HepG2 (cell line): ENCODE measurements at regions not wholly inside any gene's neighbourhood (a gene's known extent, or its start where the extent isn't known, plus 50 kb on each side); places are given as distances from the start of the nearest gene placed in this dataset.

Source experiments
- ATAC-seq: fragments of 200-7000 bp; cut with Tn5 transposase; 3 replicates; pipeline ENCODE4 v1.9.1; 2020; ENCODE audit warnings: mild to moderate bottlenecking, moderate library complexity
- BruUV-seq: library from RNA; stranded (reverse); fragments of 400-500 nt; replicated peaks from 2 replicates; lab custom pipeline; 2021; lab: Mats Ljungman, UMichigan
- CTCF ChIA-PET: fragments of 300-600 bp; formaldehyde crosslinking; extraction: SDS; loops from one replicate; lab custom pipeline; 2021; ENCODE audit warnings: low total read pairs, inconsistent platforms, low intra/inter-chr PET ratio; lab: Yijun Ruan, JAX
- POLR2A ChIA-PET: fragments of 350-600 bp; sonication (Branson Sonifier 250); formaldehyde crosslinking; loops from one replicate; lab custom pipeline; 2020; ENCODE audit warnings: antibody characterized with exemption, inconsistent platforms; lab: Yijun Ruan, JAX
- DNase-seq: peaks from one replicate; pipeline ENCODE4 v3.0.0-alpha.2; 2015; ENCODE audit warnings: low spot score
- FAIRE-seq: peaks from 3 replicates; lab custom pipeline; 2011; peaks lifted over from hg19 to GRCh38; lab: Jason Lieb, UNC
- H2AFZ ChIP-seq: one replicate; pipeline ENCODE4 v1.6.1; 2011; ENCODE audit warnings: low read length, inconsistent platforms
- H3K27ac ChIP-seq: fragments of 300-600 bp; 3 replicates; pipeline ENCODE4 v1.8.0; 2011; ENCODE audit warnings: mixed run types, mild to moderate bottlenecking, mixed read lengths, low read length, inconsistent platforms; ENCODE audit not compliant: insufficient read depth; ENCODE audit errors: extremely low read length
- H3K27me3 ChIP-seq, 2 experiments: fragments of 200-600 bp in 1 of 2; 2 replicates in 1 of 2; 3 replicates in 1 of 2; pipeline versions ENCODE4 v1.6.0 to v1.8.0; 2011; ENCODE audit warnings: low read length in 2 of 2, mild to moderate bottlenecking in 2 of 2, moderate library complexity in 2 of 2, inconsistent platforms in 1 of 2; ENCODE audit not compliant: insufficient read depth in 2 of 2, control insufficient read depth in 1 of 2
- H3K36me3 ChIP-seq, 2 experiments: fragments of 200-600 bp in 1 of 2; replicated peaks in 1 of 2; 2 replicates in 1 of 2; 3 replicates in 1 of 2; pipeline versions ENCODE4 v1.5.1 to v1.8.0; 2011; ENCODE audit warnings: low read length in 2 of 2, inconsistent platforms in 1 of 2; ENCODE audit not compliant: insufficient read depth in 2 of 2, control insufficient read depth in 1 of 2
- H3K4me1 ChIP-seq: 2 replicates; pipeline ENCODE4 v1.5.1; 2012; ENCODE audit warnings: low read length, inconsistent platforms; ENCODE audit not compliant: insufficient read depth
- H3K4me2 ChIP-seq: 2 replicates; pipeline ENCODE4 v1.6.0; 2011; ENCODE audit warnings: low read depth, low read length, inconsistent platforms
- H3K4me3 ChIP-seq, 3 experiments: fragments of 200-600 bp in 1 of 3; sonication (generic), shearing (Covaris generic) in 1 of 3; replicated peaks in 1 of 3; 2 replicates each; pipeline ENCODE4 v1.5.1; 2011 to 2016; ENCODE audit warnings: low read length in 3 of 3, inconsistent platforms in 2 of 3, low read depth in 2 of 3, mild to moderate bottlenecking in 2 of 3, control low read depth in 1 of 3, mixed read lengths in 1 of 3; ENCODE audit not compliant: insufficient read depth in 1 of 3
- H3K79me2 ChIP-seq: one replicate; pipeline ENCODE4 v1.6.1; 2011; ENCODE audit warnings: low read length, inconsistent platforms; ENCODE audit not compliant: insufficient read depth
- H3K9ac ChIP-seq: 2 replicates; pipeline ENCODE4 v1.6.0; 2011; ENCODE audit warnings: mild to moderate bottlenecking, low read depth, low read length, inconsistent platforms; ENCODE audit not compliant: insufficient read depth
- H3K9me3 ChIP-seq: 2 replicates; pipeline ENCODE4 v1.5.1; 2012; ENCODE audit warnings: mild to moderate bottlenecking, low read length
- H4K20me1 ChIP-seq: 2 replicates; pipeline ENCODE4 v1.6.0; 2011; ENCODE audit warnings: inconsistent platforms, mild to moderate bottlenecking, low read length, moderate library complexity; ENCODE audit not compliant: insufficient read depth
- GFI1 ChIP-seq: sonication (generic); formaldehyde crosslinking; IDR thresholded peaks from 2 replicates; pipeline ENCODE4 v1.5.0; 2020; ENCODE audit warnings: missing genetic modification reagents, mild to moderate bottlenecking, borderline replicate concordance
- KDM3A ChIP-seq: IDR thresholded peaks from 2 replicates; pipeline ENCODE4 v1.6.1; 2018; ENCODE audit warnings: low read depth, missing compliant biosample characterization
- NCOR1 ChIP-seq: fragments of 200-600 bp; sonication (generic); IDR thresholded peaks from 2 replicates; pipeline ENCODE4 v1.7.0; 2017; ENCODE audit warnings: antibody characterized with exemption, low read length, borderline replicate concordance
- ZBTB38 ChIP-seq: sonication (generic); formaldehyde crosslinking; IDR thresholded peaks from 2 replicates; pipeline ENCODE4 v1.5.1; 2020; ENCODE audit warnings: mild to moderate bottlenecking, missing genetic modification reagents
- ZBTB8A ChIP-seq: sonication (generic); formaldehyde crosslinking; IDR thresholded peaks from 2 replicates; pipeline ENCODE4 v1.4.0; 2020; ENCODE audit warnings: mild to moderate bottlenecking, low read depth, missing genetic modification reagents, borderline replicate concordance
- ZMYM3 ChIP-seq: sonication (generic); formaldehyde crosslinking; IDR thresholded peaks from 2 replicates; pipeline ENCODE4 v1.5.1; 2020; ENCODE audit warnings: mild to moderate bottlenecking, missing genetic modification reagents
- ZNF136 ChIP-seq: sonication (generic); formaldehyde crosslinking; IDR thresholded peaks from 2 replicates; pipeline ENCODE4 v1.8.1; 2022; ENCODE audit warnings: low read depth, mild to moderate bottlenecking, moderate library complexity, missing genetic modification reagents
- ZNF274 ChIP-seq: sonication (generic); formaldehyde crosslinking; IDR thresholded peaks from 2 replicates; pipeline ENCODE4 v1.5.1; 2020; ENCODE audit warnings: mild to moderate bottlenecking, missing genetic modification reagents
- ZNF557 ChIP-seq: sonication (generic); formaldehyde crosslinking; IDR thresholded peaks from 2 replicates; pipeline ENCODE4 v1.4.0; 2020; ENCODE audit warnings: missing genetic modification reagents
- ZNF788 ChIP-seq: sonication (generic); formaldehyde crosslinking; IDR thresholded peaks from 2 replicates; pipeline ENCODE4 v1.5.0; 2020; ENCODE audit warnings: mild to moderate bottlenecking, missing genetic modification reagents, borderline replicate concordance
- ZSCAN22 ChIP-seq: sonication (generic); formaldehyde crosslinking; IDR thresholded peaks from 2 replicates; pipeline ENCODE4 v1.4.0; 2020; ENCODE audit warnings: mild to moderate bottlenecking, missing genetic modification reagents
- WGBS: methylation state at CpG from one replicate; pipeline ENCODE4 v1.1.6; 2017; ENCODE audit warnings: low lambda C conversion rate; 5-methylcytosine and 5-hydroxymethylcytosine counted together
- in situ Hi-C: cut with HindIII; loops from 2 replicates; pipeline ENCODE4 v1.10.0; 2017; ENCODE audit warnings: low pct_unique_long_range_greater_than_20kb; ENCODE audit not compliant: extremely low pct_ligation_motif_present
- intact Hi-C: fragments of 100-400 bp; cut with micrococcal nuclease; formaldehyde crosslinking; loops from one replicate; pipeline ENCODE4 v1.10.0; 2022; ENCODE audit not compliant: unreplicated experiment
- TF ChIP-seq, protein P1 (sequence below): IDR thresholded peaks from 2 replicates; pipeline ENCODE4 v1.6.1; 2016; ENCODE audit warnings: missing biosample characterization, missing genetic modification reagents, low read depth
- TF ChIP-seq, protein P2 (sequence below): sonication (generic); formaldehyde crosslinking; IDR thresholded peaks from 2 replicates; pipeline ENCODE4 v1.5.0; 2020; ENCODE audit warnings: missing genetic modification reagents

GRCh38 chr12:77299001-77299400 lies 233.6 kb upstream of the E2F7 start:
- in situ Hi-C loops: no loop called here
- Histone ChIP-seq H4K20me1 (no peaks in the 10 kb centered on the region), H3K4me1 (no peaks in the 10 kb centered on the region), H3K9me3 (no peaks in the 10 kb centered on the region), H3K79me2 (no peaks in the 10 kb centered on the region), H3K36me3 (no peaks in the 10 kb centered on the region), H3K27me3 (no peaks in the 10 kb centered on the region), H3K27ac (no peak overlapping the region)
- POLR2A ChIA-PET: no interaction called here
- ATAC-seq: no peak
- BruUV-seq: no TSS peak
- CTCF ChIA-PET: no interaction called here
- no peak for TF ChIP-seq ZBTB8A (CRISPR knock-in tag)
- no peak for TF ChIP-seq ZNF788 (CRISPR knock-in tag)
- TF ChIP-seq ZBTB38 (CRISPR knock-in tag): no peak
- TF ChIP-seq, protein P1, sequence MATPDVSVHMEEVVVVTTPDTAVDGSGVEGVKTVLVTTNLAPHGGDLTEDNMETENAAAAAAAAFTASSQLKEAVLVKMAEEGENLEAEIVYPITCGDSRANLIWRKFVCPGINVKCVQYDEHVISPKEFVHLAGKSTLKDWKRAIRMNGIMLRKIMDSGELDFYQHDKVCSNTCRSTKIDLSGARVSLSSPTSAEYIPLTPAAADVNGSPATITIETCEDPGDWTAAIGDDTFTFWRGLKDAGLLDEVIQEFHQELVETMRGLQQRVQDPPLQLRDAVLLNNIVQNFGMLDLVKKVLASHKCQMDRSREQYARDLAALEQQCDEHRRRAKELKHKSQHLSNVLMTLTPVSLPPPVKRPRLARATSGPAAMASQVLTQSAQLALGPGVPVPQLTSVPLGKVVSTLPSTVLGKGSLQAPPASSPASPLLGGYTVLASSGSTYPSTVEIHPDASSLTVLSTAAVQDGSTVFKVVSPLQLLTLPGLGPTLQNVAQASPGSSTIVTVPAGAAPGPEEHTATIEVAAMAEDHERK: no peak
- TF ChIP-seq ZSCAN22: no peak
- no peak for TF ChIP-seq ZMYM3 (CRISPR knock-in tag)
- no peak for TF ChIP-seq ZNF136 (CRISPR knock-in tag)
- TF ChIP-seq ZNF274: no peak
- TF ChIP-seq, protein P2, sequence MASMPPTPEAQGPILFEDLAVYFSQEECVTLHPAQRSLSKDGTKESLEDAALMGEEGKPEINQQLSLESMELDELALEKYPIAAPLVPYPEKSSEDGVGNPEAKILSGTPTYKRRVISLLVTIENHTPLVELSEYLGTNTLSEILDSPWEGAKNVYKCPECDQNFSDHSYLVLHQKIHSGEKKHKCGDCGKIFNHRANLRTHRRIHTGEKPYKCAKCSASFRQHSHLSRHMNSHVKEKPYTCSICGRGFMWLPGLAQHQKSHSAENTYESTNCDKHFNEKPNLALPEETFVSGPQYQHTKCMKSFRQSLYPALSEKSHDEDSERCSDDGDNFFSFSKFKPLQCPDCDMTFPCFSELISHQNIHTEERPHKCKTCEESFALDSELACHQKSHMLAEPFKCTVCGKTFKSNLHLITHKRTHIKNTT (CRISPR knock-in tag): no peak
- no peak for TF ChIP-seq ZNF557 (CRISPR knock-in tag)
- no peak for TF ChIP-seq GFI1 (CRISPR knock-in tag)
- no peak for TF ChIP-seq NCOR1
- TF ChIP-seq KDM3A (CRISPR knock-in tag): no peak
- TF ChIP-seq, all 625 proteins: peak for 0
- intact Hi-C loops: no loop called here
- no peak for FAIRE-seq
- Histone ChIP-seq H3K4me2 (no peak overlapping the region), H3K4me3 (no peak overlapping the region), H2AFZ (no peak overlapping the region), H3K9ac (no peak overlapping the region)
- no peak for DNase-seq
- 9% methylated on average over 3 of the region's 3 CpGs for WGBS
